ENCODE measurements at regions not wholly inside any gene's neighbourhood (a gene's known extent, or its start where the extent isn't known, plus 50 kb on each side); places are given as distances from the start of the nearest gene placed in this dataset.

DNA sequence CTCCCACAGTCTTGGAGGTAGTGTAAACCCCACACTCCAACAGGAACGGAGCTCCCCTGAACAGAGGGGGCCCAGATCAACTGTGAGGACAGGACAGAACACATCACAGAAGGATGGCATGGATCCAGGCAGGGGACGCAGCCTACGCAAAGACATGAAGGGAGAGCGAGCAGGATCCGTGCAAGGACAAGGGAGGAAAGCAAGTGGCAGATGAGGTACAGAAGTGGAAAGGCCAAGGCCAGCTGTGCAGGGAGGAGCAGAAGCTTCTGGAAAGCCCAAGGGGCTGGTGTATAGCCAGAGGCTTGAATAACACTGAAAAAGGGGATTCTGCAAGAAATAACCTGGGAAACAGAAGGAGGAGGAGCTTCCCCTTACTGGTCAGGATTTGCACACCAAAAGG, 81.2 kb downstream of the SIPA1L2 start:
- no peak overlapping the region for H3K4me3 ChIP-seq (ENCODE audit: low read length)
- DNase-seq (ENCODE audit: low read depth), result no peak
- TF ChIP-seq, protein P1, sequence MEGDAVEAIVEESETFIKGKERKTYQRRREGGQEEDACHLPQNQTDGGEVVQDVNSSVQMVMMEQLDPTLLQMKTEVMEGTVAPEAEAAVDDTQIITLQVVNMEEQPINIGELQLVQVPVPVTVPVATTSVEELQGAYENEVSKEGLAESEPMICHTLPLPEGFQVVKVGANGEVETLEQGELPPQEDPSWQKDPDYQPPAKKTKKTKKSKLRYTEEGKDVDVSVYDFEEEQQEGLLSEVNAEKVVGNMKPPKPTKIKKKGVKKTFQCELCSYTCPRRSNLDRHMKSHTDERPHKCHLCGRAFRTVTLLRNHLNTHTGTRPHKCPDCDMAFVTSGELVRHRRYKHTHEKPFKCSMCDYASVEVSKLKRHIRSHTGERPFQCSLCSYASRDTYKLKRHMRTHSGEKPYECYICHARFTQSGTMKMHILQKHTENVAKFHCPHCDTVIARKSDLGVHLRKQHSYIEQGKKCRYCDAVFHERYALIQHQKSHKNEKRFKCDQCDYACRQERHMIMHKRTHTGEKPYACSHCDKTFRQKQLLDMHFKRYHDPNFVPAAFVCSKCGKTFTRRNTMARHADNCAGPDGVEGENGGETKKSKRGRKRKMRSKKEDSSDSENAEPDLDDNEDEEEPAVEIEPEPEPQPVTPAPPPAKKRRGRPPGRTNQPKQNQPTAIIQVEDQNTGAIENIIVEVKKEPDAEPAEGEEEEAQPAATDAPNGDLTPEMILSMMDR (conservative IDR thresholded peaks at IDR 0.05; ENCODE audit: low read depth, low read length), result no peak

DNA sequence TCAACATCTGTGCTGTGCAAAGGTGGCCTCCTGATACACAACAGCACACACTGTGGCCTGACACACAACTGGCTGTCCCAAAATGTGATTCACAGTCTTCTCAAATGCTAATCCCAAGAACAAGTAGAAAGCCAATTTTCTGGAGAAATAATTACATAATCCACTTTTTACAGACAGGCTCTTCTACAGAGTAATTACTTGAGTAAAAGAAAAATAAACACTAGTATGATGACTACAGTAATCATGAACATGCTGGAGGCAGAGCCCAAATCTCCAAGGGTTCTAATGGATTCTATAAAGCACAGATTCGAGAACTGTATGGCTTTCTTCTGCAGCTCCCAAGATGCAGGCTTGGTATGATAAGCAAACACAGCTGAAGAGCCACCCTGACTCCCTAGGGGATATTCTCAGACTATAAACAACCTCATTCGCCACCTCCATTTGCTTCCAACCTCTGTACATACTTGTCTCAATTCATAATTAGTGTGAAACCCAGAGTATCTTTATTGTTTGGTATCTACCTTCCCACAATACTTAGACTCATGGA, 81.9 kb downstream of the SIPA1L2 start:
- no peak for DNase-seq (ENCODE audit: low read depth)
- TF ChIP-seq, protein P1 (conservative IDR thresholded peaks at IDR 0.05; ENCODE audit: low read depth, low read length), result no peak

GRCh38 chr1:232542633-232543593, 87.0 kb downstream of the SIPA1L2 start:
- DNase-seq (ENCODE audit: low read depth), result no peak
- no peak overlapping the region for H3K4me3 ChIP-seq (ENCODE audit: low read length)
- TF ChIP-seq, protein P1 (conservative IDR thresholded peaks at IDR 0.05; ENCODE audit: low read depth, low read length), result no peak

More for the DNA sequence above, 81.9 kb downstream of the SIPA1L2 start:
- no peak overlapping the region for H3K4me3 ChIP-seq (ENCODE audit: low read length)

DNA sequence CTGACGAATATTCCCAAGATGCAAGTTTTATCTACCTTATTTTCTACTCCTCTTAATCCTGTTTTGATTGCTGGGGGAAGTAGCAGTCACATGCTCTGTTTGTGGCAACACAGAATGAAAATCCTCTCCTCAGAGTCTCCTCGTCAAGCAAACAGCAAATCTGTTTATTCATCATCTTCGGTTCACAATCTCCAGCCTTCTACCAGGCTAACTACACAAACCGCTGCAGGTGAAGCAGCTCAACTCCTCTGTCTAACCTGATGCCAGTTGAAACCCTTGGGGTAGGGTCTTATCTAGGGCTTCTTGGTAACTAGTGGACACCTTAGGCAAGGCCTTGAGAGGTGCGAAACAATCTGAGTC, 91.0 kb downstream of the SIPA1L2 start:
- no peak for DNase-seq (ENCODE audit: low read depth)
- H3K4me3 ChIP-seq (ENCODE audit: low read length), result no peak overlapping the region
- TF ChIP-seq, protein P1 (conservative IDR thresholded peaks at IDR 0.05; ENCODE audit: low read depth, low read length), result no peak

- DNase-seq (ENCODE audit: low read depth), result no peak
- no peak overlapping the region for H3K4me3 ChIP-seq (ENCODE audit: low read length)
- TF ChIP-seq, protein P1 (conservative IDR thresholded peaks at IDR 0.05; ENCODE audit: low read depth, low read length), result no peak
These were observed 91.5 kb downstream of the SIPA1L2 start for GRCh38 chr1:232538224-232538942.

DNA sequence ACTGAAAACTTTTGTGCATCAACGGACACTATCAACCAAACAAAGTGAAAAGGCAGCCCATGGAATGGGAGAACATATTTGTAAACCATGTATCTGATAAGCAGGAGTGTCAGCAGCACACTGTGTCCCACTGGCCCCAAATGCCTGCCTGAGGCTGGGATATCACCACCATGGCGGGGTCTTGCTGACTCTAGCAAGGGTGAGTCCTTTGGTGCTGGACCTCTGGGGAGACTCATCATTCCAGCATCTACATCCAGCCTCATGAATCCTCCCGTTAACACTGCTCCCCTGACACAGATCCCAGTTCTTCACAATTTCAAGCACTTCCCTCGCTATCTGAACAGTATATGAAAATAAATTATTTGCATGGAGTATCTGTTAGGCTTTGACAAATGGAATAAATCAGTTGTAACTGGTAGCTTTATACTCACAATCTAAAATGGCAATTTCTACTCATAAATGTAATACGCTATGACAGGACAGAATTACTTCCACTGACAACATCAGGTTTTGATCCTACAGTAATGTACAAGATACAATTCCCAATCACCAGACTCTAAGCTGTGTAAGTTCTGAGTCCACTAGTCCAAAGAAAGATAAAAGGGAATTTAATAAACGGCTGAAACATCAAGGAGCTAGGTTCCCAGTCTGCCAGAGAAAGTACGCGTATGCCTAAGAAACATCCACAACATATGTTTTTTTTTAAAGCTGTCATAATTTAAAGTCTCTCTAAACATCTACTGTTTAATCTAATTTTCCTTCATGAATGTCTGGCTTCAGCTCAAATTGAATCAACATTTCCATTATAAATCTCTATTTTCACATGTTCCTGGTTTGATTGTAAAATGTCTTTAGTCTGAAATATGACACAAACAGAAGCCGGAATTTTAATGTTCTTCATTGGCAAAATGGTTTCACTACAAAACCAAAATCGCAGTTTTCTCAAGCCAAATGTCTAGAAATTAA, 95.1 kb downstream of the SIPA1L2 start:
- H3K4me3 ChIP-seq (ENCODE audit: low read length), result no peak overlapping the region
- TF ChIP-seq, protein P1 (conservative IDR thresholded peaks at IDR 0.05; ENCODE audit: low read depth, low read length), result no peak
- no peak for DNase-seq (ENCODE audit: low read depth)

All from retinal pigment epithelial cell (primary cell).